Duodenal mucosa (tissue), 2 donors: ENCODE measurements at regions not wholly inside any gene's neighbourhood (a gene's known extent, or its start where the extent isn't known, plus 50 kb on each side); places are given as distances from the start of the nearest gene placed in this dataset.
A peak's percentile ranks its signal among the peaks of the same experiment; 100 is the strongest.

ENCODE experiments used
- H3K27ac ChIP-seq: one replicate; pipeline ENCODE4 v1.7.0; 2013; ENCODE audit warnings: low read depth, low read length
- H3K27me3 ChIP-seq, 2 donors: one replicate each; pipeline ENCODE4 v1.7.0; 2013; ENCODE audit warnings: low read length in 2 of 2, control low read depth in 1 of 2; ENCODE audit not compliant: insufficient read depth in 2 of 2, control insufficient read depth in 1 of 2
- H3K36me3 ChIP-seq, 2 donors: one replicate each; pipeline ENCODE4 v1.7.0; 2013; ENCODE audit warnings: low read length in 2 of 2, control low read depth in 1 of 2; ENCODE audit not compliant: insufficient read depth in 2 of 2, control insufficient read depth in 1 of 2
- H3K4me1 ChIP-seq, 2 donors: one replicate each; pipeline ENCODE4 v1.7.0; 2013; ENCODE audit warnings: low read length in 2 of 2, control low read depth in 1 of 2; ENCODE audit not compliant: insufficient read depth in 2 of 2, control insufficient read depth in 1 of 2
- H3K4me3 ChIP-seq, 2 donors: one replicate each; pipeline ENCODE4 v1.7.0; 2013; ENCODE audit warnings: low read length in 2 of 2, low read depth in 1 of 2
- H3K9ac ChIP-seq, 2 donors: one replicate each; pipeline ENCODE4 v1.7.0; 2013; ENCODE audit warnings: low read length in 2 of 2, low read depth in 1 of 2
- H3K9me3 ChIP-seq, 2 donors: one replicate each; pipeline ENCODE4 v1.7.0; 2013; ENCODE audit warnings: low read length in 2 of 2, control low read depth in 1 of 2; ENCODE audit not compliant: control insufficient read depth in 1 of 2

DNA sequence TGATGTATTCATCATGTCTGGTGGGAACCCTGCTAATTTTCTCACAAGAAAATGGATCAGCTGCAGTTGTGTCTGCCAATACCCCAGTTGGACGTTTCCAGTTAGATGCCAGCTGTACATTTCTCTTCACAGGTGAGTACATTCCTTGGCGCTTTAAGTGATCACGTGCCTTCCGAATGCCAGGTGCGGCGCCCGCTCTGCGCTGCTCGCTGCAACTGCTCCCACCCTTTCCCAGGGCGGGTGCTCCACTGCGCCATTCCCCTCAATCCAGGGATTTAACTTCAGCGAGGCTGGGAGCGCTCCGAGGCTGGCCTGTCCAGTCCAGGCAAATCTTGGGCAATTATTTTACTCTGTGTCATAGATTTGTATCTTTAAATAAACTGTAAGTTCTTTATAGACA, 225.0 kb upstream of the RAB6C start:
- Histone ChIP-seq H3K36me3 (no peaks in the 10 kb centered on the region), H3K9me3 (no peaks in the 10 kb centered on the region), H3K9ac (no peak overlapping the region), H3K4me3 (no peak overlapping the region), H3K27me3 (no peaks in the 10 kb centered on the region), H3K4me1 (peaks cover 0 to 7% of the 10 kb centered on the region in 2 donors), H3K27ac (no peak overlapping the region)

DNA sequence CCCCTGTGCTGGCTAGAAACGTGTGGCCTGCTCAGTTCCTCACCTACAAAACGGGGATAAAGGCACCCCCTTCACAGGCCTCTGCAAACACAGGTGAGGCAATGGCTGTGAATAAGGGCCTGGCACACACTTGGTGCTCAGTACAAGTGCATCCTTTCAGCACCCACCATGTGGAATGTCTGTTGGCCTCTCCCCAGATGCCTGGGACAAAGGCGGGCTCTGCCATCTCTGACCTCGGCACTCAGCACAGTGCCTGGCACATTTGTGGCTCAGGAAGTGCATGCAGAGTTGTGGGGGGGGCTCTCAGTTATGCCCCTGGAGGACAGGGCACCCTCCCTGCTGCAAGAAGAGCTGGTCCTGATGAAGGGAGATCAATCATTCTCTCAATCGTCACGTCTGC, 224.6 kb upstream of the RAB6C start:
- H3K36me3 ChIP-seq, result no peaks in the 10 kb centered on the region
- no peaks in the 10 kb centered on the region for H3K9me3 ChIP-seq
- H3K4me3 ChIP-seq, result no peak overlapping the region
- no peak overlapping the region for H3K9ac ChIP-seq
- H3K27ac ChIP-seq, result no peak overlapping the region
- no peaks in the 10 kb centered on the region for H3K27me3 ChIP-seq
- H3K4me1 ChIP-seq, result peaks cover 0 to 7% of the 10 kb centered on the region in 2 donors

DNA sequence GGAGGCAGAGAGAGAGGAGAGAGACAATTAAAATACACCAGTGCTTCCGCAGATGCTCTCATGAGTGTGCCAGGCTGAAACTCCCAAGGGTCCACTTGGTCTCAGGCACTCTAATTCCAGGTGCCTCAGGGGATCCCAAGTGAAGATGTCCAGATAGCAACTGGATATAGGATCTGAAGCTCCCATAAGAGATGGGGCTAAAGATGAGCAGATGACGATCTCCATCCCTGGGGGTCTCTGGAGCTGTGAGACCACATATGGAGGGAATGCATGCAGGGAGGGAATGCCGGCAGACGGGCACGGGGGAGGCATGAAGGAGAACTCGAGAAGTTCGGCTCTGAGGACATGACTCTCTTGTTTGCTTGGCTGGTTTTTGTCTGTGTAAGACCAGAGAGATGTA, 223.7 kb upstream of the RAB6C start:
- H3K9ac ChIP-seq, result no peak overlapping the region
- H3K4me3 ChIP-seq, result no peak overlapping the region
- H3K27ac ChIP-seq, result no peak overlapping the region
- no peaks in the 10 kb centered on the region for H3K36me3 ChIP-seq
- peaks cover 0 to 7% of the 10 kb centered on the region in 2 donors for H3K4me1 ChIP-seq
- no peaks in the 10 kb centered on the region for H3K27me3 ChIP-seq
- no peaks in the 10 kb centered on the region for H3K9me3 ChIP-seq

DNA sequence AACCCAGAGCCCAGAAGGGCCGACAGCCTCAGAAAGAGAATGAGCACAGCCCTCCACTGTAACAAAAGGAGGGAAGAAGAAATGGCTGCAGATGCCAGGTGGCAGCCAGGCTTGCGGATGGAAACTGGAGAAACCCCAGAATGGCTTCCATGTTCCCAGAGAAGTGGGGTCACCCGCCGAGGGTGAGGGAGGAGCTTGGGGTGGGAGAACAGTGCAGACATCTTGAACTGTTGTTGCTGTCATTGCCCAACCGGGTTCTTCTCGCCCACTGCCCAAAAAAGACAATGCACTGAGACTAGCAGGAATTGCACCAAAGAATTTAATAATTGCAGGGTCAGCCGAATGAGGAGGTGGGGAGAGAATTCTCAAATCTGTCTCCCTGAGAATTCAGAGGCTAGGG, 223.2 kb upstream of the RAB6C start:
- peaks cover 0 to 7% of the 10 kb centered on the region in 2 donors for H3K4me1 ChIP-seq
- H3K9ac ChIP-seq, result no peak overlapping the region
- no peaks in the 10 kb centered on the region for H3K27me3 ChIP-seq
- H3K4me3 ChIP-seq, result no peak overlapping the region
- H3K9me3 ChIP-seq, result no peaks in the 10 kb centered on the region
- H3K27ac ChIP-seq, result no peak overlapping the region
- no peaks in the 10 kb centered on the region for H3K36me3 ChIP-seq

DNA sequence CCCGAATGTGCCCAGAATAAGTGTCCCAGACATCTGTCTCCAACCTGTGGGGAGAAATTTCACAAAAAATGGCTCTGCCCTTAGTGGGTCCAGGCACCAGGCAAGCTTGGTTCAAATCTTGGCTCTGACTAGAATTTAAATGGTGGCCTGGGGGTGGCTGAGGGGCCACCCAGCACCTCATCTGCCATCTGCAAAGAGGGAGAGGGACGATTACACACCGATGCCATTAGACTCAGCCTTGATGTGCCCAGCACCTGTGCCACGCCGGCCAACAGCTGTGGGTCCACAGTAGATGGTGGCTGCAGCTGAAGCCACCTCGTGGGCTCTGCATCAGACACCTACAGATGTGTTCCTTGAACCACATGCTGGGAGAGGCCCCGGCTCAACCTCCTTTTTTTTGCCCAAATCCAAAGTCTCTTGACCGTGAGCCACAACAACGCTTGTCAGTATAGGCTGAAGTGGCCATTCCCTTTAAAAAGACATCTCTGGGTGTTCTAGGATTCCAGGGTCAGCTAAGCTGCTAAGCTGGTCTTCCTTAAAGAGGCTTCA, 222.0 kb upstream of the RAB6C start:
- no peaks in the 10 kb centered on the region for H3K27me3 ChIP-seq
- H3K4me1 ChIP-seq, result peaks cover 0 to 7% of the 10 kb centered on the region in 2 donors
- no peaks in the 10 kb centered on the region for H3K36me3 ChIP-seq
- H3K9ac ChIP-seq, result no peak overlapping the region
- no peak overlapping the region for H3K27ac ChIP-seq
- H3K9me3 ChIP-seq, result no peaks in the 10 kb centered on the region
- H3K4me3 ChIP-seq, result no peak overlapping the region

DNA sequence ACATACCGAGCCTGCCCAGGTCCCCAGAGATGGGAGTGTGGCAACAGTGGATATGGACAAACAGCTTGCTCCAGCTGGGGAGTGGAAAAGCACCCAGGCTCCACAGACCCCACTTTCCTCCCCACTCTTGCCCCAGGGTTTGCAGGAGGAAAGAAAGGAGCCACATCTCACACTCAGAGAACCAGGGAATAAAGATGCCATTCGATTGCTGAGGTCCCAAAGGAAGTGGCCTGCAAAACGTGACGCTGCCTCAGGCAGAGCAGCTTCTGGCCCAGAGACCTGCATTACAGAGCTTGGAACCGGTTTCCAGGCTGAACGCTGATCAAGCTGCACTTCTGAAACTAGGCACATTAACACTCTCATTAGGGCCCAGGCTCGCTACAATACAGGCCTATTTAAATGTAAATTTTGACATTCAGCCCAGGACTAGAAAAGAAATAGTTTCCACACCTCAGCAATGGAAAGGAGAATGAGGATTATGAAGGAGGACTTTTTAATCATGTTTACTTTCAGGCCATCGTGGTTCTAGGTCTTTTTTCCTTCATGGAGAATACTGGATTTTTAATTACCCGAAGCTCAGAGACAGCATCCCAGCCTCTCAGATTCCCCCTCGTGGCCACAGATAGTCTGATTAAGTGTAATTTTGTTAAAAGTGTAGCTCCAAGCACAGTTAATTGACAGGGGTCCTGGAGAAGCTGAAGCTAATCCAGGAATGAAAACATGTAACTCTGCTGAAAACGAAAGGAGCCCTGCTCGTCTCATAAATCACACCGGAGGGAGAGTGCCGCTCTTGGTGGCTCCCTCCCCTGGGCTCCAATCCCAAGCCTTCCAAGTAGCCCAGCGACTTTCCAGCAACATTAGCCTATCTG, 221.3 kb upstream of the RAB6C start:
- Histone ChIP-seq H3K27ac (no peak overlapping the region), H3K27me3 (no peaks in the 10 kb centered on the region), H3K4me3 (peak overlapping the region; percentile 57 to 68), H3K9me3 (no peaks in the 10 kb centered on the region), H3K4me1 (peaks cover 0 to 7% of the 10 kb centered on the region in 2 donors), H3K36me3 (no peaks in the 10 kb centered on the region), H3K9ac (peak overlapping the region; percentile 7 to 36)

DNA sequence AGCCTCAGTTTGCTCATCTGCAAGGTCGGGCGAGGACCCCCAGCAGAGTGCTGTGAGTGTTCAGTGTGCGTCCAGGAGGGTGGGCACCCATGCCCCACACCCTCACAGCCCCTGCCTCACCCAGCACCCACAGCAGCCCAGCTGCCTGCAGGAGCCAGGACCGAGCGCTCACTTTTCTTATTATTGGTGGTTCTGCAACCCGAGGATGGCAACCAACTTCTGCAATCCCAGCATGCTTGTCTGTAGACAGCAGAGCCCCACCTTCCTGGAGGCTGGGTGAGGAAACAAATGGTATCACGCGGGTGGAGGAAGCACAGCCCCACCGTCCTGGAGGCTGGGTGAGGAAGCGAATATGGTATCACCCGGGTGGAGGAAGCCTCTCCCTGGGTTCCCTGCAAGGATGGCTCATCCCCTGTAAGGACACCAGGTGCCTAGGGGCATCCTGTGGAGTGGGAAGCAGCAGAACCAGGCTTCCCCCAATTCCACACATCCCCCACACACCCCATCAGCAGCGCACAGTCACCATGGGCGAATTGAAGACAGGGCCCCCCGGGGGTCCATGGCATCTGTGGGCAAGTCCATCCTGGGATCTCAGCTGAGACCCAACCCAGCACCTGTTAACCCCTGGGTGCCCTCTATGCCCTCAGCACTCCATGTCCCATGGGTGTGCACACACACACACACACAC, 220.5 kb upstream of the RAB6C start:
- Histone ChIP-seq H3K4me3 (peak overlapping the region; percentile 57 to 68), H3K9me3 (no peaks in the 10 kb centered on the region), H3K27ac (no peak overlapping the region), H3K36me3 (no peaks in the 10 kb centered on the region), H3K9ac (peak overlapping the region; percentile 7 to 36), H3K4me1 (peaks cover 0 to 7% of the 10 kb centered on the region in 2 donors), H3K27me3 (no peaks in the 10 kb centered on the region)

DNA sequence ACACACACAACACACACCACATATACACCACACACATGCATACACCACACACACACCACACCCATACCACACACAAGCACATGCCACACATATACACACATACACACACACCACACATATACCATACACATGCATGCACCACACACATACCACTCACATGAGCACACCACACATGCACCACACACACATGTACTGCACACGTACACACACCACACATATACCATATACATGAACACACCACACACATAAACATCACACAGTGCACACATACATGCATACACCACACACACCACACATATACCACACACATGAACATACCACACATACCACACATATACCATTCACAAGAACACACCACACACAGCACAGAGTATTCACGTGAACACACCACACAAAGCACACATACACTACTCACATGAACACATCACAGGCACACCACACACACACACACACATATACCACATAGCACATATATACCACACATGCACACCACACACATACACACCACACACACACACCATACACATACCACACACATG, 219.9 kb upstream of the RAB6C start:
- Histone ChIP-seq H3K27ac (no peak overlapping the region), H3K9ac (no peak overlapping the region), H3K4me3 (no peak overlapping the region)

DNA sequence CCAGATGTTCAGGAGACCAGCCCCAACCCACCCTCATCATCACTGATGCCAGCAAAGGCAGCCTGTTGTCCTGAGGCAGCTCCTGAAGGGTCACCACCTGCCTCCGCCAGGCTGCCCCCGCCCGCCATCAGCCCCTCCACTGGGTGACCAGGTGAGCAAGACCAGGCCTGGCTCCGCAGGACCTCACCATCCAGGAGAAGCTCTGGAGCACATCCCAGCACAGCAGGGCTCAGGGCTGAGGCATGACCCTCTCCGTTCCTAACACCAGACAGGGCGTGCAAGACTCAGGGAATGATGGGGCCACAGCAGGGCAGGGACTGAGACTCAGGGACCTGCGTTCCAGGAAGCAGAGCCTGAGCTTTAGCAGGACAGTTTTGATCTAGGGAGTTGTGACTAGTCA, 218.8 kb upstream of the RAB6C start:
- no peaks in the 10 kb centered on the region for H3K9me3 ChIP-seq
- H3K4me1 ChIP-seq, result peaks cover 0 to 7% of the 10 kb centered on the region in 2 donors
- no peak overlapping the region for H3K4me3 ChIP-seq
- no peaks in the 10 kb centered on the region for H3K27me3 ChIP-seq
- H3K9ac ChIP-seq, result no peak overlapping the region
- H3K27ac ChIP-seq, result no peak overlapping the region
- H3K36me3 ChIP-seq, result no peaks in the 10 kb centered on the region

More for the DNA sequence above, 219.9 kb upstream of the RAB6C start:
- Histone ChIP-seq H3K9me3 (no peaks in the 10 kb centered on the region), H3K36me3 (no peaks in the 10 kb centered on the region), H3K27me3 (no peaks in the 10 kb centered on the region), H3K4me1 (peaks cover 0 to 7% of the 10 kb centered on the region in 2 donors)

DNA sequence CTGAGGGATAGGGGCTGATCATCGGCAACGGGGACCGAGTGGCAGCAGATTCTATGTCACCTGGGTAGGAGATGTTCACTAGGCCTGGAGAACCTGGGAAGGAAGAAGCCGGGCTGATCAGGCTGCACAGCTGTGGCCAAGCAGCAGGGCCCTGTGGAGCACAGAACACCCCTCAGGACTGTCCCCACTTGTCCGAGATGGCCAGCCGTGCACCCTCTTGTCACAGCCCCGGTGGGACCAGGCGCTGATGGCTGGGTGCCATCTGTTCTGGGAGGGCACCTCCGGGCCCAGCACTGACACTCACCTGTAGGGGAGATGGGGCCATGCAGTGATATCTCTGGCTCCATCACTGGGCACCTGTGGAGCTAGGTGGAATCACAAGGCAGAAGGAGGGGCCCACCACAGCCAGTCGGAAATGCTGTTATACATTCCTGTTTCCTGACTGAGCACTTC, 217.9 kb upstream of the RAB6C start:
- Histone ChIP-seq H3K9ac (no peak overlapping the region), H3K9me3 (no peaks in the 10 kb centered on the region), H3K4me1 (peaks cover 0 to 7% of the 10 kb centered on the region in 2 donors), H3K4me3 (no peak overlapping the region), H3K27ac (no peak overlapping the region), H3K36me3 (no peaks in the 10 kb centered on the region), H3K27me3 (no peaks in the 10 kb centered on the region)
